CD14-positive monocyte (primary cell): ENCODE measurements at regions not wholly inside any gene's neighbourhood (a gene's known extent, or its start where the extent isn't known, plus 50 kb on each side); places are given as distances from the start of the nearest gene placed in this dataset.

Experiments
- DNase-seq, 3 donors: peaks; one replicate each; pipeline ENCODE4 v3.0.0-alpha.2; 2011 to 2022
- H2AFZ ChIP-seq: 2 replicates; pipeline ENCODE4 v1.6.0; 2012; ENCODE audit warnings: mild to moderate bottlenecking, low read depth, low read length, inconsistent platforms; ENCODE audit not compliant: insufficient read depth, poor library complexity, severe bottlenecking
- H3K27ac ChIP-seq, 2 donors: 1 replicate in 1 of 2; 2 replicates in 1 of 2; pipeline ENCODE4 v1.5.1; 2012 to 2013; ENCODE audit warnings: low read length in 2 of 2, control low read depth in 1 of 2, inconsistent platforms in 1 of 2, low read depth in 1 of 2, mild to moderate bottlenecking in 1 of 2
- H3K27me3 ChIP-seq, 2 donors: one replicate each; pipeline versions ENCODE4 v1.6.0 to v1.6.1; 2011 to 2013; ENCODE audit warnings: low read length in 2 of 2; ENCODE audit not compliant: control insufficient read depth in 2 of 2, insufficient read depth in 2 of 2
- H3K36me3 ChIP-seq, 2 donors: replicated peaks in 1 of 2; 1 replicate in 1 of 2; 2 replicates in 1 of 2; pipeline versions ENCODE4 v1.5.1 to v1.6.1; 2012 to 2013; ENCODE audit warnings: low read length in 2 of 2, control low read depth in 1 of 2, inconsistent platforms in 1 of 2, mild to moderate bottlenecking in 1 of 2; ENCODE audit not compliant: insufficient read depth in 2 of 2, control insufficient read depth in 1 of 2
- H3K4me1 ChIP-seq, 2 donors: 1 replicate in 1 of 2; 2 replicates in 1 of 2; pipeline versions ENCODE4 v1.5.1 to v1.6.1; 2012 to 2013; ENCODE audit warnings: low read length in 2 of 2, control low read depth in 1 of 2, inconsistent platforms in 1 of 2, mild to moderate bottlenecking in 1 of 2, moderate library complexity in 1 of 2; ENCODE audit not compliant: insufficient read depth in 2 of 2, control insufficient read depth in 1 of 2
- H3K4me2 ChIP-seq: replicated peaks from 2 replicates; pipeline ENCODE3; 2012; ENCODE audit warnings: low read length, moderate library complexity, mild to moderate bottlenecking; ENCODE audit not compliant: poor library complexity, severe bottlenecking; ENCODE audit errors: extremely low read depth
- H3K4me3 ChIP-seq, 3 experiments: fragments of 200-600 bp in 1 of 3; sonication (generic) in 1 of 3; replicated peaks in 1 of 3; 1 replicate in 2 of 3; 2 replicates in 1 of 3; pipeline ENCODE4 v1.5.1; 2011 to 2013; ENCODE audit warnings: low read length in 3 of 3, mild to moderate bottlenecking in 3 of 3, control low read depth in 2 of 3, low read depth in 2 of 3, inconsistent platforms in 1 of 3, moderate library complexity in 1 of 3
- H3K79me2 ChIP-seq: 2 replicates; pipeline ENCODE4 v1.6.0; 2012; ENCODE audit warnings: mild to moderate bottlenecking, control low read depth, inconsistent platforms, low read length, moderate library complexity; ENCODE audit not compliant: insufficient read depth
- H3K9ac ChIP-seq: 2 replicates; pipeline ENCODE4 v1.6.0; 2017; ENCODE audit warnings: low read length, mild to moderate bottlenecking; ENCODE audit not compliant: insufficient read depth, poor library complexity, severe bottlenecking
- H3K9me3 ChIP-seq, 2 donors: replicated peaks in 1 of 2; 1 replicate in 1 of 2; 2 replicates in 1 of 2; pipeline versions ENCODE4 v1.5.1 to v1.6.1; 2012 to 2013; ENCODE audit warnings: low read length in 2 of 2, control low read depth in 1 of 2; ENCODE audit not compliant: control insufficient read depth in 1 of 2, insufficient read depth in 1 of 2
- H4K20me1 ChIP-seq: 2 replicates; pipeline ENCODE4 v1.6.0; 2012; ENCODE audit warnings: mild to moderate bottlenecking, low read length, control low read depth, moderate library complexity; ENCODE audit not compliant: insufficient read depth
- H3K27ac Mint-ChIP-seq, 7 donors: one replicate each; pipeline ENCODE4 v1.8.0; 2020; ENCODE audit warnings: mild to moderate bottlenecking in 7 of 7, mixed read lengths in 7 of 7, moderate library complexity in 6 of 7, inconsistent platforms in 2 of 7
- H3K27me3 Mint-ChIP-seq, 3 donors: one replicate each; pipeline ENCODE4 v1.8.0; 2021 to 2022; ENCODE audit warnings: low read depth in 3 of 3, mild to moderate bottlenecking in 3 of 3, mixed read lengths in 3 of 3, moderate library complexity in 3 of 3, inconsistent platforms in 1 of 3
- H3K36me3 Mint-ChIP-seq, 2 donors: one replicate each; pipeline ENCODE4 v1.8.0; 2020; ENCODE audit warnings: mixed read lengths in 2 of 2, inconsistent platforms in 1 of 2, mild to moderate bottlenecking in 1 of 2
- H3K4me1 Mint-ChIP-seq: one replicate; pipeline ENCODE4 v1.8.0; 2020; ENCODE audit warnings: mild to moderate bottlenecking, mixed read lengths
- H3K4me3 Mint-ChIP-seq, 2 donors: one replicate each; pipeline ENCODE4 v1.8.0; 2020; ENCODE audit warnings: mild to moderate bottlenecking in 2 of 2, mixed read lengths in 2 of 2, moderate library complexity in 1 of 2
- H3K9me3 Mint-ChIP-seq, 7 donors: one replicate each; pipeline ENCODE4 v1.8.0; 2020 to 2022; ENCODE audit warnings: mixed read lengths in 7 of 7, mild to moderate bottlenecking in 6 of 7, moderate library complexity in 6 of 7, inconsistent platforms in 2 of 7
- WGBS: methylation state at CpG from one replicate; pipeline ENCODE4 v1.1.5; 2013; ENCODE audit warnings: missing lambda C conversion rate; ENCODE audit not compliant: insufficient coverage; 5-methylcytosine and 5-hydroxymethylcytosine counted together
- intact Hi-C, 2 donors: fragments of 100-400 bp; cut with micrococcal nuclease; formaldehyde crosslinking; loops; one replicate each; pipeline versions ENCODE4 v1.15.0 to v1.15.1; 2023
- TF ChIP-seq, protein P1 (sequence below): fragments of 200-600 bp; IDR thresholded peaks from one replicate; pipeline ENCODE4 v1.8.0; 2022; ENCODE audit warnings: antibody characterized with exemption, mild to moderate bottlenecking

DNA sequence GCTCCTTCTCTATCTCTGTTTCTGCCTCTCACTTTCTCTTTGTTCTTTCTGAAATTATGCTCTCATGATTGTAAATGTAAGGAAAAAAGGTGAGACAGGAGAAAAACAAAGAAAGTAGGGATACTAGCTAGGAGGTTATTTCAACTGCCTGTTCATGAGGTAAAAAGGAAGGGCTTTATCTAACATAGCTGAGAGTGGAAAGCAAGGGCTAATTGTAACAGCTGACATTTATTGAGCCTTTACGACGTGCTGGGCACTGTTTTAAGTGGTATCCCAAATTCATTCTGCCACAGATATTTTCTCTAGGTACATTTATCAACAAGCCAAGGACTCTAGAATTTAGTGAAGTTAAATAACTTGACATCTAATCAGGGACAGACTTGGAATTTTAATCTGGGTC, 133.1 kb upstream of the GNPDA2 start:
- no peak for DNase-seq
- Mint-ChIP-seq H3K36me3 (no peaks in the 10 kb centered on the region), H3K27ac (no peak overlapping the region), H3K27me3 (peaks cover 0 to 1% (median 0%) of the 10 kb centered on the region in 3 donors), H3K4me3 (no peak overlapping the region), H3K9me3 (peaks cover 0 to 9% (median 2%) of the 10 kb centered on the region in 7 donors), H3K4me1 (peaks cover 12% of the 10 kb centered on the region)
- Histone ChIP-seq H3K36me3 (no peaks in the 10 kb centered on the region), H3K27me3 (no peaks in the 10 kb centered on the region), H3K4me2 (no peak overlapping the region), H3K27ac (no peak overlapping the region), H3K9me3 (no peaks in the 10 kb centered on the region), H3K79me2 (no peaks in the 10 kb centered on the region), H3K9ac (no peak overlapping the region), H2AFZ (no peak overlapping the region), H3K4me3 (no peak overlapping the region), H4K20me1 (no peaks in the 10 kb centered on the region), H3K4me1 (peaks cover 8 to 18% of the 10 kb centered on the region in 2 donors)
- TF ChIP-seq, protein P1, sequence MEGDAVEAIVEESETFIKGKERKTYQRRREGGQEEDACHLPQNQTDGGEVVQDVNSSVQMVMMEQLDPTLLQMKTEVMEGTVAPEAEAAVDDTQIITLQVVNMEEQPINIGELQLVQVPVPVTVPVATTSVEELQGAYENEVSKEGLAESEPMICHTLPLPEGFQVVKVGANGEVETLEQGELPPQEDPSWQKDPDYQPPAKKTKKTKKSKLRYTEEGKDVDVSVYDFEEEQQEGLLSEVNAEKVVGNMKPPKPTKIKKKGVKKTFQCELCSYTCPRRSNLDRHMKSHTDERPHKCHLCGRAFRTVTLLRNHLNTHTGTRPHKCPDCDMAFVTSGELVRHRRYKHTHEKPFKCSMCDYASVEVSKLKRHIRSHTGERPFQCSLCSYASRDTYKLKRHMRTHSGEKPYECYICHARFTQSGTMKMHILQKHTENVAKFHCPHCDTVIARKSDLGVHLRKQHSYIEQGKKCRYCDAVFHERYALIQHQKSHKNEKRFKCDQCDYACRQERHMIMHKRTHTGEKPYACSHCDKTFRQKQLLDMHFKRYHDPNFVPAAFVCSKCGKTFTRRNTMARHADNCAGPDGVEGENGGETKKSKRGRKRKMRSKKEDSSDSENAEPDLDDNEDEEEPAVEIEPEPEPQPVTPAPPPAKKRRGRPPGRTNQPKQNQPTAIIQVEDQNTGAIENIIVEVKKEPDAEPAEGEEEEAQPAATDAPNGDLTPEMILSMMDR = no peak
- WGBS = no CpG with 5 or more reads among the region's 2 CpGs
- intact Hi-C loops = no loop called here

- H3K27me3 Mint-ChIP-seq = peaks cover 0 to 2% (median 0%) of the 10 kb centered on the region in 3 donors
- intact Hi-C loops = no loop called here
- no peak overlapping the region for H3K27ac Mint-ChIP-seq
- H3K9ac ChIP-seq = no peak overlapping the region
- H3K4me1 ChIP-seq = no peaks in the 10 kb centered on the region
- no peak overlapping the region for H3K27ac ChIP-seq
- no peak overlapping the region for H3K4me3 Mint-ChIP-seq
- no peak overlapping the region for H3K4me3 ChIP-seq
- H3K9me3 ChIP-seq = peaks cover 0 to 6% of the 10 kb centered on the region in 2 donors
- H3K27me3 ChIP-seq = no peaks in the 10 kb centered on the region
- no peak overlapping the region for H3K4me2 ChIP-seq
- no peaks in the 10 kb centered on the region for H3K79me2 ChIP-seq
- H2AFZ ChIP-seq = no peak overlapping the region
- H3K36me3 Mint-ChIP-seq = no peaks in the 10 kb centered on the region
- TF ChIP-seq, protein P1 = no peak
- no peaks in the 10 kb centered on the region for H3K4me1 Mint-ChIP-seq
- no peak for DNase-seq
- H4K20me1 ChIP-seq = no peaks in the 10 kb centered on the region
- no peaks in the 10 kb centered on the region for H3K36me3 ChIP-seq
- H3K9me3 Mint-ChIP-seq = peaks cover 0 to 6% (median 2%) of the 10 kb centered on the region in 7 donors
Measured at GRCh38 chr4:44848466-44848865, 122.1 kb upstream of the GNPDA2 start.
